Endothelial cell (in vitro differentiated cells): ENCODE measurements at regions not wholly inside any gene's neighbourhood (a gene's known extent, or its start where the extent isn't known, plus 50 kb on each side); places are given as distances from the start of the nearest gene placed in this dataset.

Experiments
- DNase-seq: peaks from one replicate; pipeline ENCODE4 v3.0.0; 2021; ENCODE audit warnings: low spot score
- H3K27ac Mint-ChIP-seq: one replicate; pipeline ENCODE4 v1.8.0; 2021; ENCODE audit warnings: mixed read lengths, inconsistent platforms; ENCODE audit not compliant: unreplicated experiment
- H3K27me3 Mint-ChIP-seq: one replicate; pipeline ENCODE4 v1.8.0; 2021; ENCODE audit warnings: mild to moderate bottlenecking, moderate library complexity, mixed read lengths, inconsistent platforms; ENCODE audit not compliant: unreplicated experiment
- H3K36me3 Mint-ChIP-seq: one replicate; pipeline ENCODE4 v1.8.0; 2021; ENCODE audit warnings: mild to moderate bottlenecking, low read depth, mixed read lengths, inconsistent platforms; ENCODE audit not compliant: unreplicated experiment
- H3K4me1 Mint-ChIP-seq: one replicate; pipeline ENCODE4 v1.8.0; 2021; ENCODE audit warnings: mild to moderate bottlenecking, mixed read lengths, inconsistent platforms; ENCODE audit not compliant: unreplicated experiment
- H3K4me3 Mint-ChIP-seq: one replicate; pipeline ENCODE4 v1.8.0; 2021; ENCODE audit warnings: mild to moderate bottlenecking, mixed read lengths, inconsistent platforms; ENCODE audit not compliant: unreplicated experiment
- H3K9me3 Mint-ChIP-seq: one replicate; pipeline ENCODE4 v1.8.0; 2021; ENCODE audit warnings: mixed read lengths, inconsistent platforms; ENCODE audit not compliant: unreplicated experiment
- TF ChIP-seq, protein P1 (sequence below): fragments of 200-600 bp; sonication (generic); IDR thresholded peaks from one replicate; pipeline ENCODE4 v1.5.0; 2021; ENCODE audit warnings: antibody characterized with exemption; ENCODE audit not compliant: unreplicated experiment

DNA sequence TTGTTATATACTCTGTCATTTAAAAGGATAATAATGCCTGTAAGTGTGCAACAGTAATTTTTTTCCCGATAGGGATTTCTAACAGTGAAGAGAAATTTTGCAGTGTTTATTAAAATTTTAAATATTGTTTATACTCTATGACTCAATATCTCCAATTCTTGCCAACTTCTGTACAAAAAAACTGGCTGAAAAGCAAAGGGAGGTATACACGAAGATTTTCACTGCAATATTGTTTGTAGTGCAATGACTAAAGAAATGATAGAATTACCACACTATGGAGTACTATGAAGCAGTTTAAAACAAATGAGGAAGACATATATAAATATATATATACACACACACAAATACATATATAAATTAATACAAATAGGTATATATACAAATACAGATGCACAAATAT is 187.9 kb upstream of the IL15 start:
- no peaks in the 10 kb centered on the region for H3K27me3 Mint-ChIP-seq
- H3K4me3 Mint-ChIP-seq = no peak overlapping the region
- H3K27ac Mint-ChIP-seq = no peak overlapping the region
- no peaks in the 10 kb centered on the region for H3K9me3 Mint-ChIP-seq
- no peak for DNase-seq
- no peaks in the 10 kb centered on the region for H3K4me1 Mint-ChIP-seq
- TF ChIP-seq, protein P1, sequence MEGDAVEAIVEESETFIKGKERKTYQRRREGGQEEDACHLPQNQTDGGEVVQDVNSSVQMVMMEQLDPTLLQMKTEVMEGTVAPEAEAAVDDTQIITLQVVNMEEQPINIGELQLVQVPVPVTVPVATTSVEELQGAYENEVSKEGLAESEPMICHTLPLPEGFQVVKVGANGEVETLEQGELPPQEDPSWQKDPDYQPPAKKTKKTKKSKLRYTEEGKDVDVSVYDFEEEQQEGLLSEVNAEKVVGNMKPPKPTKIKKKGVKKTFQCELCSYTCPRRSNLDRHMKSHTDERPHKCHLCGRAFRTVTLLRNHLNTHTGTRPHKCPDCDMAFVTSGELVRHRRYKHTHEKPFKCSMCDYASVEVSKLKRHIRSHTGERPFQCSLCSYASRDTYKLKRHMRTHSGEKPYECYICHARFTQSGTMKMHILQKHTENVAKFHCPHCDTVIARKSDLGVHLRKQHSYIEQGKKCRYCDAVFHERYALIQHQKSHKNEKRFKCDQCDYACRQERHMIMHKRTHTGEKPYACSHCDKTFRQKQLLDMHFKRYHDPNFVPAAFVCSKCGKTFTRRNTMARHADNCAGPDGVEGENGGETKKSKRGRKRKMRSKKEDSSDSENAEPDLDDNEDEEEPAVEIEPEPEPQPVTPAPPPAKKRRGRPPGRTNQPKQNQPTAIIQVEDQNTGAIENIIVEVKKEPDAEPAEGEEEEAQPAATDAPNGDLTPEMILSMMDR = no peak
- no peaks in the 10 kb centered on the region for H3K36me3 Mint-ChIP-seq

- DNase-seq = no peak
- TF ChIP-seq, protein P1 = no peak
- Mint-ChIP-seq H3K27ac (no peak overlapping the region), H3K9me3 (no peaks in the 10 kb centered on the region), H3K27me3 (no peaks in the 10 kb centered on the region), H3K4me1 (peaks cover 5% of the 10 kb centered on the region), H3K4me3 (no peak overlapping the region), H3K36me3 (no peaks in the 10 kb centered on the region)
Observed at GRCh38 chr4:141449927-141450326, 186.5 kb upstream of the IL15 start.

GRCh38 chr4:141455651-141456050 is 180.7 kb upstream of the IL15 start:
- Mint-ChIP-seq H3K9me3 (no peaks in the 10 kb centered on the region), H3K36me3 (no peaks in the 10 kb centered on the region)

DNA sequence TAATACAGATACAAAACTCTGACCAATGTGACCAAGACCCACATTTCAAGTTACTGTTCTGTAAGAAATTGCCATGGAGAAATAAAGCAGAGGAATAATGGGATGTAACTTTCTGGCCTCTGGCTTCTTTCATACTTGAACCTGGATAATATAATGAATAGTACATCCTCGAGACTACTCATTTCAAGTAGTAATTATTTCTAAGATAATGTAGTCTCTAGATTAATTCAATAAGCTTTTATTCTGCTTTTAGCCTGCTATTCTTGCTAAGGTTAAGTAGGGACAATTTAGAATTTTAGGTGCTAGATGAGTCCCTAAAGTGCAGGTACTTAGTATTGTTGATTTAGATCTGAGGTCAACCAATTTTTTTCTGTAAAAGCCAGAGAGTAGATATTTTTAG is 178.7 kb upstream of the IL15 start:
- TF ChIP-seq, protein P1 = no peak
- no peaks in the 10 kb centered on the region for H3K36me3 Mint-ChIP-seq
- no peak for DNase-seq
- no peak overlapping the region for H3K27ac Mint-ChIP-seq
- H3K27me3 Mint-ChIP-seq = no peaks in the 10 kb centered on the region
- no peak overlapping the region for H3K4me3 Mint-ChIP-seq
- no peaks in the 10 kb centered on the region for H3K9me3 Mint-ChIP-seq
- H3K4me1 Mint-ChIP-seq = peaks cover 9% of the 10 kb centered on the region

More at GRCh38 chr4:141455651-141456050, 180.7 kb upstream of the IL15 start:
- Mint-ChIP-seq H3K27ac (no peak overlapping the region), H3K27me3 (no peaks in the 10 kb centered on the region), H3K4me1 (peaks cover 9% of the 10 kb centered on the region), H3K4me3 (no peak overlapping the region)
- no peak for DNase-seq
- TF ChIP-seq, protein P1 = no peak

- DNase-seq = no peak
- Mint-ChIP-seq H3K4me3 (no peak overlapping the region), H3K9me3 (no peaks in the 10 kb centered on the region), H3K27me3 (no peaks in the 10 kb centered on the region), H3K36me3 (no peaks in the 10 kb centered on the region), H3K27ac (no peak overlapping the region), H3K4me1 (peaks cover 9% of the 10 kb centered on the region)
- TF ChIP-seq, protein P1 = no peak
Observed at GRCh38 chr4:141458501-141458900, 177.9 kb upstream of the IL15 start.
